BLaER1 treated with 17β-estradiol and CSF1 and Interleukin-3, amounts not matched to agents 10 nM and 100 nM (cell line): ENCODE measurements at regions not wholly inside any gene's neighbourhood (a gene's known extent, or its start where the extent isn't known, plus 50 kb on each side); places are given as distances from the start of the nearest gene placed in this dataset.

Experiments used
- H3K27ac ChIP-seq, 11 experiments: shearing (Covaris generic); formaldehyde crosslinking; 2 replicates each; pipeline ENCODE4 v1.8.1; 2022
- H3K27me3 ChIP-seq, 11 experiments: shearing (Covaris generic); formaldehyde crosslinking; 2 replicates each; pipeline ENCODE4 v1.8.1; 2022
- H3K36me3 ChIP-seq, 11 experiments: shearing (Covaris generic); formaldehyde crosslinking; 2 replicates each; pipeline ENCODE4 v1.8.1; 2022
- H3K4me1 ChIP-seq, 10 experiments: shearing (Covaris generic); formaldehyde crosslinking; 2 replicates each; pipeline ENCODE4 v1.8.1; 2022
- H3K4me2 ChIP-seq, 11 experiments: shearing (Covaris generic); formaldehyde crosslinking; 2 replicates each; pipeline ENCODE4 v1.8.1; 2022
- H3K4me3 ChIP-seq, 10 experiments: shearing (Covaris generic); formaldehyde crosslinking; 2 replicates each; pipeline ENCODE4 v1.8.1; 2022
- H3K9ac ChIP-seq, 11 experiments: shearing (Covaris generic); formaldehyde crosslinking; 2 replicates each; pipeline ENCODE4 v1.8.1; 2022
- H3K9me3 ChIP-seq, 11 experiments: shearing (Covaris generic); formaldehyde crosslinking; replicated peaks in 1 of 11; 2 replicates each; pipeline ENCODE4 v1.8.1; 2022
- H4K20me1 ChIP-seq, 11 experiments: shearing (Covaris generic); formaldehyde crosslinking; 2 replicates each; pipeline ENCODE4 v1.8.1; 2022
- Cebpa-rat ChIP-seq, 11 experiments: shearing (Covaris generic); IDR thresholded peaks; 2 replicates each; pipeline ENCODE4 v1.8.1; 2022

- Histone ChIP-seq H3K36me3 (no peaks in the 10 kb centered on the region), H3K27me3 (no peaks in the 10 kb centered on the region), H3K4me1 (no peaks in the 10 kb centered on the region), H3K4me3 (no peak overlapping the region), H4K20me1 (no peaks in the 10 kb centered on the region), H3K4me2 (no peak overlapping the region), H3K9ac (no peak overlapping the region), H3K27ac (no peak overlapping the region), H3K9me3 (peaks cover 0 to 10% (median 0%) of the 10 kb centered on the region in 11 experiments; a peak in 2 of 22 replicates)
- no peak for TF ChIP-seq Cebpa-rat (IDR thresholded peaks at IDR 0.05)
These were observed 446.9 kb downstream of the TMA16 start for GRCh38 chr4:163941221-163941905.

- H3K9me3 ChIP-seq: peaks cover 0 to 19% (median 12%) of the 10 kb centered on the region in 11 experiments; a peak in 15 of 22 replicates
- no peaks in the 10 kb centered on the region for H3K4me1 ChIP-seq
- H3K27me3 ChIP-seq: no peaks in the 10 kb centered on the region
- no peak overlapping the region for H3K4me3 ChIP-seq
- no peak overlapping the region for H3K9ac ChIP-seq
- no peak overlapping the region for H3K27ac ChIP-seq
- TF ChIP-seq Cebpa-rat (IDR thresholded peaks at IDR 0.05): no peak
- no peak overlapping the region for H3K4me2 ChIP-seq
- no peaks in the 10 kb centered on the region for H3K36me3 ChIP-seq
- no peaks in the 10 kb centered on the region for H4K20me1 ChIP-seq
These were observed 454.5 kb downstream of the TMA16 start for GRCh38 chr4:163948920-163949455.

- Histone ChIP-seq H3K9me3 (peaks cover 0 to 19% (median 12%) of the 10 kb centered on the region in 11 experiments; a peak in 15 of 22 replicates), H3K4me3 (no peak overlapping the region), H3K27ac (no peak overlapping the region), H3K4me1 (no peaks in the 10 kb centered on the region), H3K9ac (no peak overlapping the region), H3K27me3 (no peaks in the 10 kb centered on the region), H4K20me1 (no peaks in the 10 kb centered on the region), H3K4me2 (no peak overlapping the region), H3K36me3 (no peaks in the 10 kb centered on the region)
- TF ChIP-seq Cebpa-rat (IDR thresholded peaks at IDR 0.05): no peak
These were observed 455.6 kb downstream of the TMA16 start for GRCh38 chr4:163949976-163950601.

GRCh38 chr4:163955288-163955687 lies 460.8 kb downstream of the TMA16 start:
- H3K27ac ChIP-seq: no peak overlapping the region
- H3K4me1 ChIP-seq: no peaks in the 10 kb centered on the region
- peaks cover 0 to 3% (median 2%) of the 10 kb centered on the region in 11 experiments; a peak in 11 of 22 replicates for H3K9me3 ChIP-seq
- H3K27me3 ChIP-seq: no peaks in the 10 kb centered on the region
- H3K4me3 ChIP-seq: no peak overlapping the region
- H3K9ac ChIP-seq: no peak overlapping the region
- no peaks in the 10 kb centered on the region for H3K36me3 ChIP-seq
- no peaks in the 10 kb centered on the region for H4K20me1 ChIP-seq
- TF ChIP-seq Cebpa-rat (IDR thresholded peaks at IDR 0.05): no peak
- no peak overlapping the region for H3K4me2 ChIP-seq

- Histone ChIP-seq H3K36me3 (no peaks in the 10 kb centered on the region), H3K4me3 (no peak overlapping the region), H3K4me2 (no peak overlapping the region)
These were observed 464.3 kb downstream of the TMA16 start for GRCh38 chr4:163958751-163959150.

GRCh38 chr4:163959932-163960331 lies 465.4 kb downstream of the TMA16 start:
- no peak for TF ChIP-seq Cebpa-rat (IDR thresholded peaks at IDR 0.05)
- Histone ChIP-seq H3K4me3 (no peak overlapping the region), H3K9ac (no peak overlapping the region)

More at GRCh38 chr4:163958751-163959150, 464.3 kb downstream of the TMA16 start:
- no peaks in the 10 kb centered on the region for H3K9me3 ChIP-seq
- no peaks in the 10 kb centered on the region for H3K27me3 ChIP-seq
- no peak overlapping the region for H3K9ac ChIP-seq
- TF ChIP-seq Cebpa-rat (IDR thresholded peaks at IDR 0.05): no peak
- no peaks in the 10 kb centered on the region for H4K20me1 ChIP-seq
- no peak overlapping the region for H3K27ac ChIP-seq
- no peaks in the 10 kb centered on the region for H3K4me1 ChIP-seq

GRCh38 chr4:163966612-163967011 lies 472.1 kb downstream of the TMA16 start:
- no peaks in the 10 kb centered on the region for H4K20me1 ChIP-seq
- no peak overlapping the region for H3K4me3 ChIP-seq

More at GRCh38 chr4:163959932-163960331, 465.4 kb downstream of the TMA16 start:
- no peaks in the 10 kb centered on the region for H3K27me3 ChIP-seq
- H3K4me1 ChIP-seq: no peaks in the 10 kb centered on the region
- H3K27ac ChIP-seq: no peak overlapping the region
- no peaks in the 10 kb centered on the region for H3K9me3 ChIP-seq
- H3K4me2 ChIP-seq: no peak overlapping the region
- no peaks in the 10 kb centered on the region for H4K20me1 ChIP-seq
- no peaks in the 10 kb centered on the region for H3K36me3 ChIP-seq

GRCh38 chr4:163967263-163967662 lies 472.8 kb downstream of the TMA16 start:
- Histone ChIP-seq H3K9me3 (no peaks in the 10 kb centered on the region), H3K27me3 (no peaks in the 10 kb centered on the region), H4K20me1 (no peaks in the 10 kb centered on the region), H3K9ac (no peak overlapping the region), H3K4me2 (no peak overlapping the region), H3K36me3 (no peaks in the 10 kb centered on the region), H3K4me3 (no peak overlapping the region), H3K27ac (no peak overlapping the region), H3K4me1 (no peaks in the 10 kb centered on the region)
- TF ChIP-seq Cebpa-rat (IDR thresholded peaks at IDR 0.05): no peak

More at GRCh38 chr4:163966612-163967011, 472.1 kb downstream of the TMA16 start:
- TF ChIP-seq Cebpa-rat (IDR thresholded peaks at IDR 0.05): no peak
- Histone ChIP-seq H3K4me1 (no peaks in the 10 kb centered on the region), H3K4me2 (no peak overlapping the region), H3K9ac (no peak overlapping the region), H3K27me3 (no peaks in the 10 kb centered on the region), H3K27ac (no peak overlapping the region), H3K36me3 (no peaks in the 10 kb centered on the region), H3K9me3 (no peaks in the 10 kb centered on the region)

GRCh38 chr4:163967710-163968109 lies 473.2 kb downstream of the TMA16 start:
- no peaks in the 10 kb centered on the region for H3K36me3 ChIP-seq
- no peak overlapping the region for H3K4me3 ChIP-seq
- no peaks in the 10 kb centered on the region for H3K4me1 ChIP-seq
- H4K20me1 ChIP-seq: no peaks in the 10 kb centered on the region
- no peak overlapping the region for H3K9ac ChIP-seq
- no peaks in the 10 kb centered on the region for H3K9me3 ChIP-seq
- no peak for TF ChIP-seq Cebpa-rat (IDR thresholded peaks at IDR 0.05)
- no peak overlapping the region for H3K27ac ChIP-seq
- H3K4me2 ChIP-seq: no peak overlapping the region
- H3K27me3 ChIP-seq: no peaks in the 10 kb centered on the region
